Endodermal cell (in vitro differentiated cells): ENCODE measurements at regions not wholly inside any gene's neighbourhood (a gene's known extent, or its start where the extent isn't known, plus 50 kb on each side); places are given as distances from the start of the nearest gene placed in this dataset.

ENCODE experiments used
- DNase-seq: peaks from one replicate; pipeline ENCODE4 v3.0.0-alpha.2; 2017
- H3K27ac ChIP-seq: 2 replicates; pipeline ENCODE4 v1.5.1; 2013; ENCODE audit warnings: mild to moderate bottlenecking, low read depth, low read length, moderate library complexity
- H3K27me3 ChIP-seq: 2 replicates; pipeline ENCODE4 v1.6.1; 2013; ENCODE audit warnings: mild to moderate bottlenecking, low read length, moderate library complexity; ENCODE audit not compliant: insufficient read depth, control insufficient read depth, poor library complexity, severe bottlenecking
- H3K36me3 ChIP-seq: 2 replicates; pipeline ENCODE4 v1.7.0; 2013; ENCODE audit warnings: mild to moderate bottlenecking, low read length, moderate library complexity; ENCODE audit not compliant: control insufficient read depth, insufficient read depth
- H3K4me1 ChIP-seq: one replicate; pipeline ENCODE4 v1.7.0; 2013; ENCODE audit warnings: low read length; ENCODE audit not compliant: control insufficient read depth, insufficient read depth
- H3K4me3 ChIP-seq: 2 replicates; pipeline ENCODE4 v1.5.1; 2013; ENCODE audit warnings: mild to moderate bottlenecking, low read length, moderate library complexity
- H3K9ac ChIP-seq: 2 replicates; pipeline ENCODE4 v1.6.1; 2013; ENCODE audit warnings: mild to moderate bottlenecking, low read length, moderate library complexity; ENCODE audit not compliant: poor library complexity, severe bottlenecking; ENCODE audit errors: extremely low read depth
- H3K9me3 ChIP-seq: 2 replicates; pipeline ENCODE4 v1.6.1; 2013; ENCODE audit warnings: mild to moderate bottlenecking, low read length, moderate library complexity; ENCODE audit not compliant: control insufficient read depth
- H3K27ac Mint-ChIP-seq: 2 replicates; pipeline ENCODE4 v1.8.0; 2020; ENCODE audit warnings: mixed read lengths
- H3K27me3 Mint-ChIP-seq: 2 replicates; pipeline ENCODE4 v1.8.0; 2021; ENCODE audit warnings: mild to moderate bottlenecking, mixed read lengths; ENCODE audit not compliant: insufficient read depth
- H3K36me3 Mint-ChIP-seq: 2 replicates; pipeline ENCODE4 v1.8.0; 2020; ENCODE audit warnings: low read depth, mixed read lengths
- H3K4me1 Mint-ChIP-seq: 2 replicates; pipeline ENCODE4 v1.8.0; 2020; ENCODE audit warnings: mixed read lengths
- H3K4me3 Mint-ChIP-seq: 2 replicates; pipeline ENCODE4 v1.8.0; 2020; ENCODE audit warnings: mild to moderate bottlenecking, moderate library complexity, mixed read lengths
- H3K9me3 Mint-ChIP-seq: 2 replicates; pipeline ENCODE4 v1.8.0; 2020; ENCODE audit warnings: mild to moderate bottlenecking, mixed read lengths
- WGBS, 2 experiments: methylation state at CpG; one replicate each; pipeline versions ENCODE4 v1.1.5 to v1.1.7; 2013; ENCODE audit warnings: missing lambda C conversion rate in 2 of 2, mixed read lengths in 1 of 2; ENCODE audit not compliant: insufficient coverage in 1 of 2, insufficient read length in 1 of 2; 5-methylcytosine and 5-hydroxymethylcytosine counted together
- TF ChIP-seq, protein P1 (sequence below): fragments of 200-600 bp; sonication (generic); conservative IDR thresholded peaks from 2 replicates; pipeline ENCODE4 v1.5.0; 2021; ENCODE audit warnings: antibody characterized with exemption, mild to moderate bottlenecking

DNA sequence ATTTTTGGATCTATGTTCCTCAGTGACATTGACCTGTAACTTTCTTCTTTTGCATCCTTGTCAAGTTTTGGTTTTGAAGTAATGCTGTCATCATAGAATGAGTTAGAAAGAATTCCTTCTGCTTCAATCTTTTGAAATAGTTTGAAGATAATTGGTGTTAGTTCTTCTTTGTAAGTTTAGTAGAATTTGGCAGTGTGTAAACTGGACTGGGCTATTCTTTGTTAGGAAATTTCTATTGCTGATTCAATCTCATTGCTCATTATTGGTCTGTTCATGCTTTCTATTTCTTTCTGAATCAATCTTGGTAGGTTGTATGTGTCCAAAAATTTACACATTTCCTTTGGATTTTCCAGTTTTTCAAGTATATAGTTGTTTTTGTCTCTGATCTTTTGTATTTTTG, 101.7 kb upstream of the SPRY2 start:
- Mint-ChIP-seq H3K4me1 (peaks cover 4% of the 10 kb centered on the region), H3K27ac (no peak overlapping the region), H3K9me3 (no peaks in the 10 kb centered on the region), H3K27me3 (no peaks in the 10 kb centered on the region), H3K36me3 (no peaks in the 10 kb centered on the region), H3K4me3 (no peak overlapping the region)
- Histone ChIP-seq H3K4me1 (no peaks in the 10 kb centered on the region), H3K36me3 (no peaks in the 10 kb centered on the region), H3K27ac (no peak overlapping the region), H3K9ac (no peak overlapping the region), H3K27me3 (no peaks in the 10 kb centered on the region), H3K4me3 (no peak overlapping the region), H3K9me3 (no peaks in the 10 kb centered on the region)
- DNase-seq: no peak
- TF ChIP-seq, protein P1, sequence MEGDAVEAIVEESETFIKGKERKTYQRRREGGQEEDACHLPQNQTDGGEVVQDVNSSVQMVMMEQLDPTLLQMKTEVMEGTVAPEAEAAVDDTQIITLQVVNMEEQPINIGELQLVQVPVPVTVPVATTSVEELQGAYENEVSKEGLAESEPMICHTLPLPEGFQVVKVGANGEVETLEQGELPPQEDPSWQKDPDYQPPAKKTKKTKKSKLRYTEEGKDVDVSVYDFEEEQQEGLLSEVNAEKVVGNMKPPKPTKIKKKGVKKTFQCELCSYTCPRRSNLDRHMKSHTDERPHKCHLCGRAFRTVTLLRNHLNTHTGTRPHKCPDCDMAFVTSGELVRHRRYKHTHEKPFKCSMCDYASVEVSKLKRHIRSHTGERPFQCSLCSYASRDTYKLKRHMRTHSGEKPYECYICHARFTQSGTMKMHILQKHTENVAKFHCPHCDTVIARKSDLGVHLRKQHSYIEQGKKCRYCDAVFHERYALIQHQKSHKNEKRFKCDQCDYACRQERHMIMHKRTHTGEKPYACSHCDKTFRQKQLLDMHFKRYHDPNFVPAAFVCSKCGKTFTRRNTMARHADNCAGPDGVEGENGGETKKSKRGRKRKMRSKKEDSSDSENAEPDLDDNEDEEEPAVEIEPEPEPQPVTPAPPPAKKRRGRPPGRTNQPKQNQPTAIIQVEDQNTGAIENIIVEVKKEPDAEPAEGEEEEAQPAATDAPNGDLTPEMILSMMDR: no peak

DNA sequence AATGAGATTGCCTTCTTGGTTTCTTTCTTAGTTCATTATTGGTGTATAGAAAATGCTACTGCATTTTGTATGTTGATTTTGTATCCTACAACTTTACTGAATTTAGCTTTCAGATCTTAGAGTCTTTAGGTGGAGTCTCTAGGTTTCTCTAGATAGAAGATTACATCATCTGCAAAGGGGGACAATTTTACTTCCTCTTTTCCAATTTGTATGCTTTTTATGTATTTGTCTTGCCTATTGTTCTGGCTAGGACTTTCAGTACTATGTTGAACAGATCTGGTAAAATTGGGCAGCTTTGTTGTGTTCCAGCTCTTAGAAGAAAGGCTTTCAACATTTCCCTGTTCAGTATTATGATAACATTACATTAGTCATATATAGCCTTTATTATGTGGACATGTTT, 101.0 kb upstream of the SPRY2 start:
- no peaks in the 10 kb centered on the region for H3K36me3 Mint-ChIP-seq
- TF ChIP-seq, protein P1: no peak

DNA sequence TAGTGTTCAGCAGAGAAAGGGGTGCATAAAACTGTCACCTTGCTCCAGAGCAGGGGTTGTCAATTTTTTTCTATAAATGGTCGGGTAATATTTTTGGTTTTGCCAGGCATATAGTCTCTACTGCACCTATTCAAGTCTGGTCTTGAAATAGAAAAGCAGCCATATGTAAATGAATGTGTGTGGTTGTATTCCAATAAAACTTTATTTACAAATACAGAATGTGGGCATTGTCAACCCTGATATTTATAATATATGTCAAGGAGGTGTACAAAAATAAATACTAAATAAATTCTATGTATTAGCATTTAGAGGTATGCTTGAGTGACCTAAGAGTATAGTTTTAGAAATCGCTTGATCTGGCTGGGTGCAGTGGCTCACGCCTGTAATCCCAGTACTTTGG, 97.6 kb upstream of the SPRY2 start:
- Histone ChIP-seq H3K27ac (no peak overlapping the region), H3K4me1 (no peaks in the 10 kb centered on the region), H3K9ac (no peak overlapping the region), H3K36me3 (no peaks in the 10 kb centered on the region), H3K9me3 (peaks cover 3% of the 10 kb centered on the region), H3K27me3 (no peaks in the 10 kb centered on the region), H3K4me3 (no peak overlapping the region)
- TF ChIP-seq, protein P1: no peak
- H3K9me3 Mint-ChIP-seq: no peaks in the 10 kb centered on the region
- WGBS, 2 experiments: 98 to 100% methylated on average over 1 to 3 of the region's 3 CpGs
- no peaks in the 10 kb centered on the region for H3K27me3 Mint-ChIP-seq
- H3K4me1 Mint-ChIP-seq: peaks cover 10% of the 10 kb centered on the region
- H3K4me3 Mint-ChIP-seq: no peak overlapping the region
- H3K27ac Mint-ChIP-seq: no peak overlapping the region
- H3K36me3 Mint-ChIP-seq: no peaks in the 10 kb centered on the region
- DNase-seq: no peak

More for the DNA sequence above, 101.0 kb upstream of the SPRY2 start:
- H3K4me3 ChIP-seq: no peak overlapping the region
- H3K36me3 ChIP-seq: no peaks in the 10 kb centered on the region
- H3K4me3 Mint-ChIP-seq: no peak overlapping the region
- H3K9me3 ChIP-seq: no peaks in the 10 kb centered on the region
- H3K27ac ChIP-seq: no peak overlapping the region
- no peaks in the 10 kb centered on the region for H3K4me1 ChIP-seq
- H3K27ac Mint-ChIP-seq: no peak overlapping the region
- H3K9ac ChIP-seq: no peak overlapping the region
- no peaks in the 10 kb centered on the region for H3K27me3 ChIP-seq
- no peaks in the 10 kb centered on the region for H3K9me3 Mint-ChIP-seq
- no peaks in the 10 kb centered on the region for H3K27me3 Mint-ChIP-seq
- H3K4me1 Mint-ChIP-seq: peaks cover 10% of the 10 kb centered on the region
- no peak for DNase-seq
